ENCODE measurements at regions not wholly inside any gene's neighbourhood (a gene's known extent, or its start where the extent isn't known, plus 50 kb on each side); places are given as distances from the start of the nearest gene placed in this dataset.

DNA sequence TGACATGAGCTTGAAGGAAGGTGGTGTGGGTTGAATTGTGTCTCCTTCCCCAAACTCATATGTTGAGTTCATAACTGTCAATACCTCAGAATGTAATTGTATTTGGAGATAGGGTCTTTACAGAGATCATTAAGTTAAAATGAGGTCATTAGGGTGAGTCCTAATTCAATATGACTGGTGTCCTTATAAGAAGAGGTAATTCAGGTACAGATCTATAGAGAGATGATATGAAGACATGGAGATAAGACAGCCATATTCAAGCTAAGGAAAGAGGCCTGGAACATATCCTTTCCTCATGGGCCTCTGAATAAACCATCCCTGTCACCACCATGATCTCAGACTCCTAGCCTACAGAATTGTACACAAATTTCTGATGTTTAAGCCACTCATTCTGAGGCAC, 514.7 kb upstream of the MGAT4C start:
- no peaks in the 10 kb centered on the region for H3K36me3 ChIP-seq (replicated peaks in 1 of 2)
- H3K27me3 ChIP-seq = no peaks in the 10 kb centered on the region
- no peak for DNase-seq
- TF ChIP-seq, protein P1, sequence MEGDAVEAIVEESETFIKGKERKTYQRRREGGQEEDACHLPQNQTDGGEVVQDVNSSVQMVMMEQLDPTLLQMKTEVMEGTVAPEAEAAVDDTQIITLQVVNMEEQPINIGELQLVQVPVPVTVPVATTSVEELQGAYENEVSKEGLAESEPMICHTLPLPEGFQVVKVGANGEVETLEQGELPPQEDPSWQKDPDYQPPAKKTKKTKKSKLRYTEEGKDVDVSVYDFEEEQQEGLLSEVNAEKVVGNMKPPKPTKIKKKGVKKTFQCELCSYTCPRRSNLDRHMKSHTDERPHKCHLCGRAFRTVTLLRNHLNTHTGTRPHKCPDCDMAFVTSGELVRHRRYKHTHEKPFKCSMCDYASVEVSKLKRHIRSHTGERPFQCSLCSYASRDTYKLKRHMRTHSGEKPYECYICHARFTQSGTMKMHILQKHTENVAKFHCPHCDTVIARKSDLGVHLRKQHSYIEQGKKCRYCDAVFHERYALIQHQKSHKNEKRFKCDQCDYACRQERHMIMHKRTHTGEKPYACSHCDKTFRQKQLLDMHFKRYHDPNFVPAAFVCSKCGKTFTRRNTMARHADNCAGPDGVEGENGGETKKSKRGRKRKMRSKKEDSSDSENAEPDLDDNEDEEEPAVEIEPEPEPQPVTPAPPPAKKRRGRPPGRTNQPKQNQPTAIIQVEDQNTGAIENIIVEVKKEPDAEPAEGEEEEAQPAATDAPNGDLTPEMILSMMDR (IDR thresholded peaks at IDR 0.05) = no peak
- no peak for TF ChIP-seq POLR2A (IDR thresholded peaks at IDR 0.05)
- no peaks in the 10 kb centered on the region for H3K9me3 ChIP-seq (replicated peaks in 1 of 3)
- H3K4me3 ChIP-seq = no peak overlapping the region
- no peaks in the 10 kb centered on the region for H3K4me1 ChIP-seq (replicated peaks in 1 of 2)
- intact Hi-C loops (cut with DNase I) = no loop called here
- H3K27ac ChIP-seq = no peak overlapping the region

GRCh38 chr12:86748894-86749293, 492.7 kb upstream of the MGAT4C start:
- intact Hi-C loops (cut with DNase I) = no loop called here
- 59 to 75% (median 63%) methylated on average over 2 of the region's 2 CpGs for WGBS, 4 donors
- no peak for DNase-seq
- no peak for TF ChIP-seq POLR2A (IDR thresholded peaks at IDR 0.05)
- TF ChIP-seq, protein P1 (IDR thresholded peaks at IDR 0.05) = no peak
- no peaks in the 10 kb centered on the region for H3K27me3 ChIP-seq
- no peak overlapping the region for H3K4me3 ChIP-seq
- H3K4me1 ChIP-seq (replicated peaks in 1 of 2) = no peaks in the 10 kb centered on the region
- H3K9me3 ChIP-seq (replicated peaks in 1 of 3) = no peaks in the 10 kb centered on the region
- no peaks in the 10 kb centered on the region for H3K36me3 ChIP-seq (replicated peaks in 1 of 2)
- H3K27ac ChIP-seq = no peak overlapping the region

- 61 to 82% (median 72%) methylated on average over 2 of the region's 2 CpGs for WGBS, 4 donors
- TF ChIP-seq, protein P1 (IDR thresholded peaks at IDR 0.05) = no peak
- TF ChIP-seq POLR2A (IDR thresholded peaks at IDR 0.05) = no peak
- no peaks in the 10 kb centered on the region for H3K27me3 ChIP-seq
- H3K4me3 ChIP-seq = no peak overlapping the region
- no peaks in the 10 kb centered on the region for H3K9me3 ChIP-seq (replicated peaks in 1 of 3)
- intact Hi-C loops (cut with DNase I) = no loop called here
- no peak for DNase-seq
- H3K36me3 ChIP-seq (replicated peaks in 1 of 2) = no peaks in the 10 kb centered on the region
- no peaks in the 10 kb centered on the region for H3K4me1 ChIP-seq (replicated peaks in 1 of 2)
- no peak overlapping the region for H3K27ac ChIP-seq
These were observed 488.5 kb upstream of the MGAT4C start for GRCh38 chr12:86744547-86745212.

DNA sequence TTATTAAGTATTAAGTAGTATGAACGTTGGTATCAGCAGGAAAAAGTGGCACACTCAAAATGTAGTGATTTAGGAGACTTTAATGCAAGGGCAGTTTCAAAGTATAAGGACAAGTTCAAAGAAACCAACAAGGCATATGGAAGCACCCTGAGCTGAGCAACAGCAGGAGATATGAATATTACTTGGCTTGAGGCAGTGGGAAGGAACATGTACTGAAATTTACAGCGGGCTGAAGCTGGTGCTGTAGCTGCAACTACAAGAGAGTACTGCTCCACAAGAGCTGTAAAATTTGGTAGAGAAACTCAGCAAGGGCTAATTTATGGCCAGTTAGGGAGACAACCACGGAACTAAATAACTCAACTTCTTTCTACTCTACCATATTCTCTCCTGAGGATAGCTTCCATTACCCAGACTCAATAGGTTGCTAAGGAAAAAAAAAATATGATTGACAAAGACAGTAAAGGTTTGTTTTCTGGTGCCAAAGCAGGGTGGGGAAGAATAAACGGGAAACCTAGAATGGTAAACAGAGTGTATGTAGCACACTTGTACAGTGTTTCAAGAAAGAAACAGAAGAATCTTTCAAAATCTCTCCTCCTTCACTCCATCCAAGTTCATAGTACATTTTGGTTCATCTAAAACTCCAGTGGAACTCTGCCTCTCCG, 487.8 kb upstream of the MGAT4C start:
- TF ChIP-seq, protein P1 (IDR thresholded peaks at IDR 0.05) = no peak
- TF ChIP-seq POLR2A (IDR thresholded peaks at IDR 0.05) = no peak
- Histone ChIP-seq H3K9me3 (replicated peaks in 1 of 3) (no peaks in the 10 kb centered on the region), H3K27ac (no peak overlapping the region), H3K27me3 (no peaks in the 10 kb centered on the region), H3K4me1 (replicated peaks in 1 of 2) (no peaks in the 10 kb centered on the region), H3K4me3 (no peak overlapping the region), H3K36me3 (replicated peaks in 1 of 2) (no peaks in the 10 kb centered on the region)
- 54 to 63% (median 59%) methylated on average over 5 of the region's 5 CpGs for WGBS, 4 donors
- intact Hi-C loops (cut with DNase I) = no loop called here
- no peak for DNase-seq
